Activated T-cell treated with anti-CD3 and anti-CD28 coated beads, Interleukin-2, amount 50 U/mL, for 4 hours (primary cell): ENCODE measurements at regions not wholly inside any gene's neighbourhood (a gene's known extent, or its start where the extent isn't known, plus 50 kb on each side); places are given as distances from the start of the nearest gene placed in this dataset.

Experiments used
- ATAC-seq, 2 donors: fragments of 200-7000 bp; cut with Tn5 transposase; one replicate each; pipeline ENCODE4 v1.10.0; 2021
- DNase-seq: peaks from one replicate; pipeline ENCODE4 v3.0.0-alpha.2; 2020
- H3K27me3 Mint-ChIP-seq: one replicate; pipeline ENCODE4 v1.8.0; 2021; ENCODE audit warnings: low read depth, mixed read lengths
- H3K36me3 Mint-ChIP-seq: one replicate; pipeline ENCODE4 v1.8.0; 2022; ENCODE audit warnings: mixed read lengths; ENCODE audit not compliant: insufficient read depth
- H3K4me1 Mint-ChIP-seq: one replicate; pipeline ENCODE4 v1.8.0; 2021; ENCODE audit warnings: low read depth, mixed read lengths
- H3K4me3 Mint-ChIP-seq: one replicate; pipeline ENCODE4 v1.8.0; 2021; ENCODE audit warnings: mild to moderate bottlenecking, moderate library complexity, mixed read lengths
- H3K9me3 Mint-ChIP-seq: one replicate; pipeline ENCODE4 v1.8.0; 2021; ENCODE audit warnings: mixed read lengths

DNA sequence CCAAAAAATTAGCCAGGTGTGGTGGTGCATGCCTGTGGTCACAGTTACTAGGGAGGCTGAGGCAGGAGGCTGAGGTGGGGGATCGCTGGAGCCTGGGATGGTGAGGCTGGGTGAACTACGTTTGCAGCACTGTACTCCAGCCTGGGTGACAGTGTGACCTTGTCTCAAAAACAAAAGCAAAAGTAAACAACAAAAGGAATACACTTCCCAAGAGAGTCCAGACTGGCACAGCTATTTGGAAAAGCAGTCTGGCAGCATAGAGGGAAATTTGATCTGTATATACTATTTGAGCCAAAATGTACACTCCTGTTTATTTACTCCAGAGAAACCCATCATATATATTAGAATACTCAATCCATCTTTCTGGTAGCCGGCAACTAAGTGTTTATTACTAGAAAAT lies 107.0 kb upstream of the HMCN1 start:
- H3K36me3 Mint-ChIP-seq, result no peaks in the 10 kb centered on the region
- no peaks in the 10 kb centered on the region for H3K4me1 Mint-ChIP-seq
- peaks cover 4% of the 10 kb centered on the region for H3K9me3 Mint-ChIP-seq
- H3K4me3 Mint-ChIP-seq, result no peak overlapping the region
- ATAC-seq, result no peak
- DNase-seq, result no peak
- H3K27me3 Mint-ChIP-seq, result no peaks in the 10 kb centered on the region

DNA sequence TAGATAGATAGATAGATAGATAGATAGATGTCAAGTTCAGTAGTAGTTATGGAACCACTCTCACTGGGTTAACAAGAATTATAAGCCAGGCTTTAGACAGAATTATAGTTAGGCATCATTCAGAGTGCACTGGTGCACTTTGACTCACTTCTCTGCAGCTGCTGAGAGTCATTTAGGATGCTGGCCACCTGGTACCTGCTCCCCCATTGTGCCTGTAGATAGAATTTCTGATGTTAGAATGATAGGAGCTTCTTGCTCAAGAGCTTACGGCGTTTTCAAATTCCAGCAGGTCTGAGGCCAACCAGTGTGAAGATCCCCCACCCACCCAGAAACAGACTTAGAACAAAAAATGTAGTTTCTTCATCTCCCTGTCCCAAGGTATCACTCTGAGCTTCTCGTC lies 107.8 kb upstream of the HMCN1 start:
- DNase-seq (no peak), ATAC-seq (no peak)
- Mint-ChIP-seq H3K27me3 (no peaks in the 10 kb centered on the region), H3K9me3 (peaks cover 4% of the 10 kb centered on the region), H3K4me1 (no peaks in the 10 kb centered on the region), H3K36me3 (no peaks in the 10 kb centered on the region), H3K4me3 (no peak overlapping the region)

GRCh38 chr1:185610954-185611353 lies 123.2 kb upstream of the HMCN1 start:
- peaks cover 10% of the 10 kb centered on the region for H3K27me3 Mint-ChIP-seq
- DNase-seq (no peak), ATAC-seq (no peak)
- peaks cover 4% of the 10 kb centered on the region for H3K36me3 Mint-ChIP-seq
- no peaks in the 10 kb centered on the region for H3K4me1 Mint-ChIP-seq
- H3K9me3 Mint-ChIP-seq, result peaks cover 5% of the 10 kb centered on the region
- no peak overlapping the region for H3K4me3 Mint-ChIP-seq

DNA sequence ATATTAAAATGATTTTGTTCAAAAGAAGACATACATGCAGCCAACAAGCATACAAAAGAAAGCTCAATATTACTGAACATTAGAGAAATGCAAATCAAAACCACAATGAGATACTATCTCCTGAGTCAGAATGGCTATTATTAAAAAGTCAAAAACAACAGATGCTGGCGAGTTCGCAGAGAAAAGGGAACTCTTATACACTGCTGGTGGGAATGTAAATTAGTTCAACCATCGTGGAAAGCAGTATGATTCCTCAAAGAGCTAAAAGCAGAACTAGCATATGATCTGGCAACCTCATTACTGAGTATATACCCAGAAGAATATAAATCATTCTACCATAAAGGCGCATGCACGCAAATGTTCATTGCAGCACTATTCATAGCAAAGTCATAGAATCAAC lies 126.0 kb upstream of the HMCN1 start:
- DNase-seq (no peak), ATAC-seq (peak in 1 of 2 donors; percentile 38)
- Mint-ChIP-seq H3K9me3 (no peaks in the 10 kb centered on the region), H3K36me3 (no peaks in the 10 kb centered on the region), H3K27me3 (peaks cover 7% of the 10 kb centered on the region), H3K4me1 (no peaks in the 10 kb centered on the region), H3K4me3 (no peak overlapping the region)

DNA sequence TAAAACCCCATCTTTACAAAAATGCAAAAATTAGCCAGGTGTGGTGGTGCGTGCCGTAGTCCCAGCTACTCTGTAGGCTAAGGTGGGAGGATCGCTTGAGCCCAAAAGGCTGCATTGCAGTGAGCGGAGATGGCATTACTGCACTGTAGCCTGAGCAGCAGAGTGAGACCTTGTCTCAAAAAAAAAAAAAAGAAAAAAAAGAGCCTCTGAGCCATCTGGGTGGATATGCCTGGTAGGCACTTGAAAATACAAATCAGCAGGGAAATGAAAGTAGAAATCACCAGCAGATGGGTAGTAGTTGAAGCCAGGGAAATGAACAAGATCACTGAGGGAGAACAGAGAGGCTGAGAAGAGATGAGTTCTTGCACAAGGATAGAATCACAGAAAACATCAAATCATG lies 131.0 kb upstream of the HMCN1 start:
- Mint-ChIP-seq H3K4me1 (peaks cover 1% of the 10 kb centered on the region), H3K27me3 (no peaks in the 10 kb centered on the region), H3K9me3 (no peaks in the 10 kb centered on the region), H3K4me3 (no peak overlapping the region), H3K36me3 (no peaks in the 10 kb centered on the region)
- ATAC-seq, result no peak
- no peak for DNase-seq

DNA sequence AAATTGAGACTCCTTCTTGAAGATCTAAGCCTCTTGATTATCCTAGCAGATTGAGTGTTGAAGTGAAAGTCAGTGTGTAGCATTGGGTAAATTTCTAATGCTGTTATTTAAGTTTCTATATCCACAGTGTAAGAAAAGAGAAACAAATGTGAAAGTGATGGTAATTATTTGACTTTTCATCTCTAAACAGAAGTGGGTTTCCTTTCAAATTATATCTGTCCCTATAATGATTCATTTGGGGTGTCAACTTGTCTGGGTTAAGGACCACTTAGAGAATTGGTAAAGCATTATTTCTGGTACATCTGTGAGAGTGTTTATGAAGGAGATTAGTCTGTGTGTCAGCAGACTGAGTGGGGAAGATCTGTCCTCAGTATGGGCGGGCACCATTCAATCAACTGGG lies 133.0 kb upstream of the HMCN1 start:
- no peaks in the 10 kb centered on the region for H3K9me3 Mint-ChIP-seq
- H3K36me3 Mint-ChIP-seq, result no peaks in the 10 kb centered on the region
- no peaks in the 10 kb centered on the region for H3K27me3 Mint-ChIP-seq
- DNase-seq, result no peak
- H3K4me1 Mint-ChIP-seq, result peaks cover 3% of the 10 kb centered on the region
- no peak overlapping the region for H3K4me3 Mint-ChIP-seq
- ATAC-seq, result no peak

GRCh38 chr1:185600641-185601040 lies 133.6 kb upstream of the HMCN1 start:
- ATAC-seq, result no peak
- no peak for DNase-seq

GRCh38 chr1:185598332-185598731 lies 135.9 kb upstream of the HMCN1 start:
- Mint-ChIP-seq H3K9me3 (no peaks in the 10 kb centered on the region), H3K27me3 (no peaks in the 10 kb centered on the region), H3K36me3 (no peaks in the 10 kb centered on the region), H3K4me1 (peaks cover 23% of the 10 kb centered on the region), H3K4me3 (no peak overlapping the region)
- no peak for DNase-seq
- no peak for ATAC-seq

More at GRCh38 chr1:185600641-185601040, 133.6 kb upstream of the HMCN1 start:
- no peaks in the 10 kb centered on the region for H3K9me3 Mint-ChIP-seq
- H3K27me3 Mint-ChIP-seq, result no peaks in the 10 kb centered on the region
- H3K4me1 Mint-ChIP-seq, result peaks cover 9% of the 10 kb centered on the region
- H3K36me3 Mint-ChIP-seq, result no peaks in the 10 kb centered on the region
- no peak overlapping the region for H3K4me3 Mint-ChIP-seq

DNA sequence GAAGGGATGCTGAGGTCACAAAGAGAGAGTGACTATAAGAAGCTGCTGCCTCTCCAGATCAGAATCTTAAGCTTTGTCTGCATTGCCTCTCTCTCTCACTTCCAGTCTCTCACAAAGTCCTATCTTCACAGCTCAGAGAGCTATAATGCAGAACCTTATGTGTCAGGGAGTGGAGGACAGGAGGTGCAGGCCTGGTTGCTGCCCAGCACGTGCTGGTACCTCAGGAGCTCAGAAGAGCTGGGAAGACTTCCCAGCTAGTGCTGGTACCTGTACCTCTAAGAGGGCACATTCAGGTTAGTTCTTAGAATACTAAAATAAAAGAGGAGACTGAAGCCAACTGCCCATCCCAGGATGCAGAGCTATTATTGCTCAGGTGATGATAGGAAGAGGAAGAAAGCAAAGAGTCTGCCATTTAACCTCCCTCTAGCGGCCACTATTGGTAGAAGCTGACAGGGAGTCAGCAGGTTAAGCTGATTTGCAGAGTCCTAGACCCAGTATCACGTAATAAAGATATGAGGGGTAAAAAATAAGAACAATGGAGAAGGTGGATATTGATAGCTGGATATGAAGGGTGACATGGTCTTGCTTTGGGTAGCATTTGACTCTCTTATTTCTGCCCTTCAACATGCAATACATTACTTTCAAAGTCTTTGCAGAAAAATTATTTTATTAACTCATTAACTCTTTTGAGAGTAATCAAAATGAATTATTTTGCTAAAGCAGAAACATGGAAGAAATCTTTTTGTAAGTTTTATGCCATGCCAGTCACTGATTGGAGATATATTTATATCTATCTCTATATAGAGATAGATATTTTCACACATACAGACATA lies 138.1 kb upstream of the HMCN1 start:
- DNase-seq (peak; percentile 45), ATAC-seq (peak; percentile 53 to 65)
- no peaks in the 10 kb centered on the region for H3K36me3 Mint-ChIP-seq
- peaks cover 28% of the 10 kb centered on the region for H3K4me1 Mint-ChIP-seq
- no peak overlapping the region for H3K4me3 Mint-ChIP-seq
- H3K9me3 Mint-ChIP-seq, result no peaks in the 10 kb centered on the region
- no peaks in the 10 kb centered on the region for H3K27me3 Mint-ChIP-seq

- no peaks in the 10 kb centered on the region for H3K27me3 Mint-ChIP-seq
- H3K4me3 Mint-ChIP-seq, result no peak overlapping the region
- no peak for ATAC-seq
- peaks cover 28% of the 10 kb centered on the region for H3K4me1 Mint-ChIP-seq
- no peak for DNase-seq
- no peaks in the 10 kb centered on the region for H3K9me3 Mint-ChIP-seq
- H3K36me3 Mint-ChIP-seq, result no peaks in the 10 kb centered on the region
These were observed 139.3 kb upstream of the HMCN1 start for GRCh38 chr1:185594786-185595410.

DNA sequence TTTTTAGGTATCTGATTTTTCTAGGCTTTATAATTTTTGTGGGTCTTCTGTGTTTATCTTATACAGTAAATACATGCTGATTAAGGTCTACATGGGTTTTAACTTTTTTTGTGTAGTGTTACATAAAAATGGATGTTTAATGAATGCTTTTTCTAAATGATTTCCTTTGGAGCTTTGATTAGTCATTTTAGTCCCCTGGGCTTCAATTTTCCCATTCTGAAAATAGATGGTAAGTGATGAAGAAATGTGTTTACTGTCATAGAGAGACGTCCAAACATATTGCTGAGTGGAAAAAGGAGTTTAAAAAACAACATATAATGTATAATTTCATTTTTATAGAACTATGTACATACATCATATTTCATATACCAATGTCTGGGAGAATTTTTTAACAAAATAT lies 140.9 kb upstream of the HMCN1 start:
- H3K4me3 Mint-ChIP-seq, result no peak overlapping the region
- no peaks in the 10 kb centered on the region for H3K9me3 Mint-ChIP-seq
- no peak for DNase-seq
- H3K27me3 Mint-ChIP-seq, result no peaks in the 10 kb centered on the region
- no peaks in the 10 kb centered on the region for H3K36me3 Mint-ChIP-seq
- H3K4me1 Mint-ChIP-seq, result peaks cover 27% of the 10 kb centered on the region
- ATAC-seq, result no peak

DNA sequence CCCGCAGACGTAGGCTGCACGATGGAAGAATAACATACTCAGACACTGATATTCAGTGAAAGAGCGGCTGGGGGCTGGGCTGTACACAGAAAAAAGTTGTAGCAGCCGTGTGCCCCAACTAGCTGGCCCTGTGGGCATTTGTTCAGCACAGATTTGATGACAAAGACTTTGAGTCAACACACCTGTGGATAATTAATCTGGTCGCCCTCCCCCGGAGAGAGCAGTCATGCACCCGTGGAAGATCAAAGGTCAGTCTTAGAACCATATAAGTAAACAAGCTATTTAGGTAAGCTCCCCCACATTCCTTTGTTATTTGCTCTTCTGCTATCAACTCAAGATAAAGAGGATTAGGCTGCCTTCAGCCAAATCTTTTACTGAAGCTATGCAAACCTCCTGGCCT lies 148.4 kb upstream of the HMCN1 start:
- Mint-ChIP-seq H3K36me3 (peaks cover 3% of the 10 kb centered on the region), H3K9me3 (peaks cover 18% of the 10 kb centered on the region), H3K4me1 (no peaks in the 10 kb centered on the region), H3K27me3 (no peaks in the 10 kb centered on the region), H3K4me3 (no peak overlapping the region)
- ATAC-seq (no peak), DNase-seq (no peak)

GRCh38 chr1:185581961-185582725 lies 152.0 kb upstream of the HMCN1 start:
- ATAC-seq (no peak), DNase-seq (no peak)
- H3K4me3 Mint-ChIP-seq, result no peak overlapping the region
- peaks cover 4% of the 10 kb centered on the region for H3K36me3 Mint-ChIP-seq
- H3K9me3 Mint-ChIP-seq, result peaks cover 45% of the 10 kb centered on the region
- H3K27me3 Mint-ChIP-seq, result no peaks in the 10 kb centered on the region
- no peaks in the 10 kb centered on the region for H3K4me1 Mint-ChIP-seq

GRCh38 chr1:185581020-185581419 lies 153.2 kb upstream of the HMCN1 start:
- no peak overlapping the region for H3K4me3 Mint-ChIP-seq
- no peaks in the 10 kb centered on the region for H3K4me1 Mint-ChIP-seq
- ATAC-seq (no peak), DNase-seq (no peak)
- no peaks in the 10 kb centered on the region for H3K27me3 Mint-ChIP-seq
- H3K9me3 Mint-ChIP-seq, result peaks cover 45% of the 10 kb centered on the region
- peaks cover 4% of the 10 kb centered on the region for H3K36me3 Mint-ChIP-seq
